T-helper 17 cell (primary cell): ENCODE measurements at regions not wholly inside any gene's neighbourhood (a gene's known extent, or its start where the extent isn't known, plus 50 kb on each side); places are given as distances from the start of the nearest gene placed in this dataset.

Experiments
- ATAC-seq: fragments of 150-1000 bp; cut with Tn5 transposase; 2 replicates; pipeline ENCODE4 v1.10.0; 2021; ENCODE audit warnings: mild to moderate bottlenecking, moderate library complexity
- DNase-seq, 3 donors: peaks; one replicate each; pipeline versions ENCODE4 v3.0.0 to v3.0.0-alpha.2; 2020 to 2021
- H3K9me3 ChIP-seq: one replicate; pipeline ENCODE4 v1.7.0; 2013; ENCODE audit warnings: low read length, mild to moderate bottlenecking; ENCODE audit not compliant: control insufficient read depth, poor library complexity, severe bottlenecking
- H3K27ac Mint-ChIP-seq: one replicate; pipeline ENCODE4 v1.8.0; 2022; ENCODE audit warnings: mild to moderate bottlenecking, moderate library complexity, mixed read lengths
- H3K27me3 Mint-ChIP-seq: one replicate; pipeline ENCODE4 v1.8.0; 2022; ENCODE audit warnings: mixed read lengths
- H3K36me3 Mint-ChIP-seq: one replicate; pipeline ENCODE4 v1.8.0; 2022; ENCODE audit warnings: low read depth, mixed read lengths
- H3K4me1 Mint-ChIP-seq: one replicate; pipeline ENCODE4 v1.8.0; 2022; ENCODE audit warnings: mild to moderate bottlenecking, mixed read lengths
- H3K4me3 Mint-ChIP-seq: one replicate; pipeline ENCODE4 v1.8.0; 2022; ENCODE audit warnings: mild to moderate bottlenecking, moderate library complexity, mixed read lengths

- H3K9me3 ChIP-seq = no peaks in the 10 kb centered on the region
- Mint-ChIP-seq H3K36me3 (no peaks in the 10 kb centered on the region), H3K27me3 (no peaks in the 10 kb centered on the region), H3K27ac (no peak overlapping the region), H3K4me1 (no peaks in the 10 kb centered on the region), H3K4me3 (no peak overlapping the region)
- ATAC-seq (no peak), DNase-seq (no peak)
Measured at GRCh38 chr20:55264703-55265239, 740.5 kb downstream of the CBLN4 start.

- Mint-ChIP-seq H3K27me3 (no peaks in the 10 kb centered on the region), H3K36me3 (no peaks in the 10 kb centered on the region), H3K4me1 (no peaks in the 10 kb centered on the region), H3K4me3 (no peak overlapping the region), H3K27ac (no peak overlapping the region)
- no peak for ATAC-seq
- H3K9me3 ChIP-seq = no peaks in the 10 kb centered on the region
- no peak for DNase-seq
Measured at GRCh38 chr20:55258559-55258958, 746.8 kb downstream of the CBLN4 start.

GRCh38 chr20:55255016-55255415 lies 750.3 kb downstream of the CBLN4 start:
- Mint-ChIP-seq H3K4me1 (no peaks in the 10 kb centered on the region), H3K27me3 (no peaks in the 10 kb centered on the region), H3K4me3 (no peak overlapping the region), H3K27ac (no peak overlapping the region), H3K36me3 (no peaks in the 10 kb centered on the region)
- no peak for ATAC-seq
- no peaks in the 10 kb centered on the region for H3K9me3 ChIP-seq
- DNase-seq = no peak

- Mint-ChIP-seq H3K36me3 (no peaks in the 10 kb centered on the region), H3K4me1 (no peaks in the 10 kb centered on the region), H3K27me3 (no peaks in the 10 kb centered on the region), H3K27ac (no peak overlapping the region), H3K4me3 (no peak overlapping the region)
- no peak for DNase-seq
- no peaks in the 10 kb centered on the region for H3K9me3 ChIP-seq
- no peak for ATAC-seq
Measured at GRCh38 chr20:55253781-55254180, 751.5 kb downstream of the CBLN4 start.

GRCh38 chr20:55252521-55252920 lies 752.8 kb downstream of the CBLN4 start:
- DNase-seq (no peak), ATAC-seq (no peak)
- no peaks in the 10 kb centered on the region for H3K9me3 ChIP-seq
- H3K27ac Mint-ChIP-seq = no peak overlapping the region
- no peak overlapping the region for H3K4me3 Mint-ChIP-seq
- no peaks in the 10 kb centered on the region for H3K4me1 Mint-ChIP-seq
- H3K36me3 Mint-ChIP-seq = no peaks in the 10 kb centered on the region
- no peaks in the 10 kb centered on the region for H3K27me3 Mint-ChIP-seq

- H3K27ac Mint-ChIP-seq = no peak overlapping the region
- DNase-seq = no peak
- no peaks in the 10 kb centered on the region for H3K4me1 Mint-ChIP-seq
- no peak for ATAC-seq
- no peak overlapping the region for H3K4me3 Mint-ChIP-seq
- H3K9me3 ChIP-seq = no peaks in the 10 kb centered on the region
- no peaks in the 10 kb centered on the region for H3K27me3 Mint-ChIP-seq
- no peaks in the 10 kb centered on the region for H3K36me3 Mint-ChIP-seq
Measured at GRCh38 chr20:55251170-55251569, 754.1 kb downstream of the CBLN4 start.

- no peaks in the 10 kb centered on the region for H3K4me1 Mint-ChIP-seq
- H3K9me3 ChIP-seq = no peaks in the 10 kb centered on the region
- no peak overlapping the region for H3K4me3 Mint-ChIP-seq
- no peaks in the 10 kb centered on the region for H3K27me3 Mint-ChIP-seq
- ATAC-seq = no peak
- no peak overlapping the region for H3K27ac Mint-ChIP-seq
- no peak for DNase-seq
- no peaks in the 10 kb centered on the region for H3K36me3 Mint-ChIP-seq
Measured at GRCh38 chr20:55242853-55243252, 762.5 kb downstream of the CBLN4 start.

- DNase-seq = no peak
- H3K4me1 Mint-ChIP-seq = no peaks in the 10 kb centered on the region
- no peaks in the 10 kb centered on the region for H3K9me3 ChIP-seq
- H3K4me3 Mint-ChIP-seq = no peak overlapping the region
- no peaks in the 10 kb centered on the region for H3K36me3 Mint-ChIP-seq
- H3K27me3 Mint-ChIP-seq = no peaks in the 10 kb centered on the region
- ATAC-seq = no peak
- no peak overlapping the region for H3K27ac Mint-ChIP-seq
Measured at GRCh38 chr20:55239269-55239668, 763.9 kb downstream of the DOK5 start.

- Mint-ChIP-seq H3K27ac (no peak overlapping the region), H3K27me3 (no peaks in the 10 kb centered on the region), H3K4me3 (no peak overlapping the region), H3K4me1 (no peaks in the 10 kb centered on the region), H3K36me3 (no peaks in the 10 kb centered on the region)
- H3K9me3 ChIP-seq = no peaks in the 10 kb centered on the region
- DNase-seq (no peak), ATAC-seq (no peak)
Measured at GRCh38 chr20:55232647-55233046, 757.3 kb downstream of the DOK5 start.

GRCh38 chr20:55229451-55229850 lies 754.1 kb downstream of the DOK5 start:
- H3K27ac Mint-ChIP-seq = no peak overlapping the region
- H3K4me1 Mint-ChIP-seq = no peaks in the 10 kb centered on the region
- H3K4me3 Mint-ChIP-seq = no peak overlapping the region
- no peaks in the 10 kb centered on the region for H3K36me3 Mint-ChIP-seq
- no peak for ATAC-seq
- no peaks in the 10 kb centered on the region for H3K27me3 Mint-ChIP-seq
- no peaks in the 10 kb centered on the region for H3K9me3 ChIP-seq
- DNase-seq = no peak

- H3K4me1 Mint-ChIP-seq = no peaks in the 10 kb centered on the region
Measured at GRCh38 chr20:55216525-55217242, 741.3 kb downstream of the DOK5 start.

GRCh38 chr20:55213653-55214052 lies 738.3 kb downstream of the DOK5 start:
- DNase-seq = no peak
- H3K4me3 Mint-ChIP-seq = no peak overlapping the region
- no peaks in the 10 kb centered on the region for H3K9me3 ChIP-seq
- no peaks in the 10 kb centered on the region for H3K36me3 Mint-ChIP-seq
- H3K4me1 Mint-ChIP-seq = no peaks in the 10 kb centered on the region
- no peaks in the 10 kb centered on the region for H3K27me3 Mint-ChIP-seq
- no peak for ATAC-seq
- no peak overlapping the region for H3K27ac Mint-ChIP-seq

More at GRCh38 chr20:55216525-55217242, 741.3 kb downstream of the DOK5 start:
- H3K9me3 ChIP-seq = no peaks in the 10 kb centered on the region
- Mint-ChIP-seq H3K27ac (no peak overlapping the region), H3K4me3 (no peak overlapping the region), H3K27me3 (no peaks in the 10 kb centered on the region), H3K36me3 (no peaks in the 10 kb centered on the region)
- ATAC-seq (no peak), DNase-seq (no peak)

- H3K36me3 Mint-ChIP-seq = no peaks in the 10 kb centered on the region
- no peak overlapping the region for H3K27ac Mint-ChIP-seq
- ATAC-seq (no peak), DNase-seq (no peak)
- H3K4me3 Mint-ChIP-seq = no peak overlapping the region
- H3K4me1 Mint-ChIP-seq = no peaks in the 10 kb centered on the region
- no peaks in the 10 kb centered on the region for H3K27me3 Mint-ChIP-seq
- no peaks in the 10 kb centered on the region for H3K9me3 ChIP-seq
Measured at GRCh38 chr20:55211481-55211880, 736.1 kb downstream of the DOK5 start.

- Mint-ChIP-seq H3K27me3 (no peaks in the 10 kb centered on the region), H3K27ac (no peak overlapping the region), H3K4me3 (no peak overlapping the region), H3K36me3 (no peaks in the 10 kb centered on the region), H3K4me1 (no peaks in the 10 kb centered on the region)
- DNase-seq = no peak
- ATAC-seq = no peak
- H3K9me3 ChIP-seq = no peaks in the 10 kb centered on the region
Measured at GRCh38 chr20:55205665-55206064, 730.3 kb downstream of the DOK5 start.
